Nephron (organoid): ENCODE measurements at regions not wholly inside any gene's neighbourhood (a gene's known extent, or its start where the extent isn't known, plus 50 kb on each side); places are given as distances from the start of the nearest gene placed in this dataset.

Experiments used
- H3K27ac Mint-ChIP-seq, 3 experiments: 2 replicates each; pipeline ENCODE4 v1.8.0; 2020; ENCODE audit warnings: mixed read lengths in 3 of 3, mild to moderate bottlenecking in 2 of 3, moderate library complexity in 1 of 3
- H3K27me3 Mint-ChIP-seq: 2 replicates; pipeline ENCODE4 v1.8.0; 2021; ENCODE audit warnings: low read depth, mild to moderate bottlenecking, moderate library complexity, mixed read lengths
- H3K36me3 Mint-ChIP-seq: 2 replicates; pipeline ENCODE4 v1.8.0; 2020; ENCODE audit warnings: low read depth, mixed read lengths
- H3K4me1 Mint-ChIP-seq: 2 replicates; pipeline ENCODE4 v1.8.0; 2020; ENCODE audit warnings: mixed read lengths
- H3K4me3 Mint-ChIP-seq, 3 experiments: 2 replicates each; pipeline ENCODE4 v1.8.0; 2020; ENCODE audit warnings: mild to moderate bottlenecking in 3 of 3, mixed read lengths in 3 of 3, moderate library complexity in 2 of 3
- H3K9me3 Mint-ChIP-seq: 2 replicates; pipeline ENCODE4 v1.8.0; 2020; ENCODE audit warnings: mixed read lengths
- TF ChIP-seq, protein P1 (sequence below), 3 experiments: fragments of 200-600 bp; sonication (generic); IDR thresholded peaks; one replicate each; pipeline ENCODE4 v1.5.0; 2021; ENCODE audit warnings: antibody characterized with exemption in 3 of 3; ENCODE audit not compliant: unreplicated experiment in 3 of 3

DNA sequence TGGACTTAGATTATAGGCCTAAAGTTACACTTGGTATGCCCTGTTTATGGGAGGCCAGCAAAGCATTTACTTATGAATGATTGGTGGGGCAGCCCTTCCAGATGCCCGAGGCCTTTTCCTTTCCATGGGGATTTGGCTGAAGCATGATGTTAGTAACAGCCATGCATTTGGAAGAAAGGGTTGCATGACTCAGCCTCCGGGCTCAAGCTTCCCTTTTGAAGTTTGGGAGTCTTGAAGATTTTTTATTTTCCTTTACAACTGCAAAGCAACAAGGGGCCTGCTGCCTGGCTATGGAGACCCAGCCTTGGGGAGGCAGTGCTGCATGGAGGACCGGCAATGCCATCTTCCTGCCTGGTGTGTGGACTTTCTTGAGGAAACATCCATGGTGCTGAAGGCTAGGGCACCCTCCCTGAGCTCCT lies 244.7 kb downstream of the ICE1 start:
- Mint-ChIP-seq H3K9me3 (no peaks in the 10 kb centered on the region), H3K36me3 (no peaks in the 10 kb centered on the region), H3K27me3 (peaks cover 4% of the 10 kb centered on the region), H3K27ac (no peak overlapping the region), H3K4me1 (no peaks in the 10 kb centered on the region), H3K4me3 (no peak overlapping the region)
- TF ChIP-seq, protein P1, sequence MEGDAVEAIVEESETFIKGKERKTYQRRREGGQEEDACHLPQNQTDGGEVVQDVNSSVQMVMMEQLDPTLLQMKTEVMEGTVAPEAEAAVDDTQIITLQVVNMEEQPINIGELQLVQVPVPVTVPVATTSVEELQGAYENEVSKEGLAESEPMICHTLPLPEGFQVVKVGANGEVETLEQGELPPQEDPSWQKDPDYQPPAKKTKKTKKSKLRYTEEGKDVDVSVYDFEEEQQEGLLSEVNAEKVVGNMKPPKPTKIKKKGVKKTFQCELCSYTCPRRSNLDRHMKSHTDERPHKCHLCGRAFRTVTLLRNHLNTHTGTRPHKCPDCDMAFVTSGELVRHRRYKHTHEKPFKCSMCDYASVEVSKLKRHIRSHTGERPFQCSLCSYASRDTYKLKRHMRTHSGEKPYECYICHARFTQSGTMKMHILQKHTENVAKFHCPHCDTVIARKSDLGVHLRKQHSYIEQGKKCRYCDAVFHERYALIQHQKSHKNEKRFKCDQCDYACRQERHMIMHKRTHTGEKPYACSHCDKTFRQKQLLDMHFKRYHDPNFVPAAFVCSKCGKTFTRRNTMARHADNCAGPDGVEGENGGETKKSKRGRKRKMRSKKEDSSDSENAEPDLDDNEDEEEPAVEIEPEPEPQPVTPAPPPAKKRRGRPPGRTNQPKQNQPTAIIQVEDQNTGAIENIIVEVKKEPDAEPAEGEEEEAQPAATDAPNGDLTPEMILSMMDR (IDR thresholded peaks at IDR 0.05; ENCODE audit: unreplicated experiment in 3 of 3), result no peak

DNA sequence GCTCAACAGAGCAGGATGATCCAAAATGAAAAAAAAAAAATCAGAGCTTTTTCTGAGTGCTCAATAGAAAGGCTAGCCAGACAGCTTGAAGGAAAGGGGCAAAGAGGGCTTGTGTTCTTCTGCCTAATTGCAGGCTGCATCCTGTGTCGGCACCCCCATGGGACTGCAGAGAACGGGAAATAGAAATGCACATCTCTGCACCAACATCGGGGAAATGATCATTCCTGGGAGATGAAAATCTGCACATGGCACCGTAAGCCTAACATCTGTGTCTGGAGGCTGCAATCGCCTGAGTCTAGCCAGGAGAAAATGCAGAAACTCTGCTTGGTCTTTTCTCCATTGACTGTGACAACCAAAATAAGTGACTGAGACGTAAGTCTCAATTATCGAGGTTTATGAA lies 243.9 kb downstream of the ICE1 start:
- no peaks in the 10 kb centered on the region for H3K36me3 Mint-ChIP-seq
- TF ChIP-seq, protein P1 (IDR thresholded peaks at IDR 0.05; ENCODE audit: unreplicated experiment in 3 of 3), result no peak
- no peaks in the 10 kb centered on the region for H3K9me3 Mint-ChIP-seq
- H3K27ac Mint-ChIP-seq, result no peak overlapping the region
- peaks cover 4% of the 10 kb centered on the region for H3K27me3 Mint-ChIP-seq
- no peaks in the 10 kb centered on the region for H3K4me1 Mint-ChIP-seq
- H3K4me3 Mint-ChIP-seq, result no peak overlapping the region

DNA sequence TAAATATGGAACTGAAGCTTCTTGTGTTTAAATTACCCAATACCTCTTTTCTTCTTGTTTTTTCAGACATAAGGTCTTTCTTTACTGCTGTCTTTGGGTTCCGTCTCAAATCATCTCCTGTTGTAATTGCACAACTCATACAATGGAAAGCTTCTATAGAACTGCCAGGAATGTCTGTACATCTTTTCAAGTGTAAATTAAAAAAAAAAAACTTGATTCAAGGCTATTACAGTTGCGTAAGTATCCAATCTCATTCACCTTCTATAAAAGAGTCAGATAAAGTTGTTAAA lies 243.5 kb downstream of the ICE1 start:
- H3K4me1 Mint-ChIP-seq, result no peaks in the 10 kb centered on the region
- H3K36me3 Mint-ChIP-seq, result no peaks in the 10 kb centered on the region
- H3K4me3 Mint-ChIP-seq, result no peak overlapping the region
- TF ChIP-seq, protein P1 (IDR thresholded peaks at IDR 0.05; ENCODE audit: unreplicated experiment in 3 of 3), result no peak
- H3K27me3 Mint-ChIP-seq, result peaks cover 4% of the 10 kb centered on the region
- no peak overlapping the region for H3K27ac Mint-ChIP-seq
- H3K9me3 Mint-ChIP-seq, result no peaks in the 10 kb centered on the region

DNA sequence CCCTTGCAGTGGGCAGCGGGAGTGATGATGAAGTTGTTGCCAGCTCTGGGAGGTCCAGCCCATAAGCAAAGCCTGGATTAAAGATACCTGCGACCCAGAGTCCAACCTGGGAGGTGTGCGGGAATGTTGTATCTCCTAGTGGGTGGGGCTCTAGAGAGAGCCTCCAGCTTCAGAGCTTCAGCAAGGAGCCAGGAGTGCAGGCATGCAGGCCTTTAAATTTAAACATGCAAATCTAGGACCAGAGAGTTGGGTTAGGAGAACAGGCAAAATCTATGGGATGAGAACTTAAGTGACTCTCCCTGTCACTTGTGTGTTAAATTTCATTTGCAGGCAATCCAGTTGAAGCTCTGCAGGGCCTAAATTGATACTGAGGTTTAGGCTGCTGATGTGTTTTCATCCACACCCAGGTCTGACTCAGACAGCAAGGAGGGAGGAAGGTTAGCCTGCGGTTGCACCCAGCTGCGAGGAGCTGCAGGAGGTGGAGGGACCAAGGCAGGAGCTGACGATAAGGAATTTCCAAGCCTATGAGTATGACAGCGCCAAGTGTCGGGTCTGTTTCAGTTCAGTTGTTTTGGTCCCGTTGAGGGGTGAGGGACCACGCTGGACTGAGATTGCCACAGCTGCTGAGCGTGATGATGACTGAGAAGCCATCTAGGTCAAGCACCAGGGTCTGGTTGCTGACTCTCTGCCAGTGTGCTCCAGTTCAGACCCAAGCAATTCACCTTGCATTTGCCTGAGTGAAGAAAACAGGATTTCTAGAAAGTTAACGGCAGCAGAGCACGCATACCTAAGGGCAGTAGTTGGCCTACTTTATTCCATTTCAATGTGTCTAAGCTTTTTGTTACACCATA lies 243.0 kb downstream of the ICE1 start:
- Mint-ChIP-seq H3K36me3 (no peaks in the 10 kb centered on the region), H3K4me1 (no peaks in the 10 kb centered on the region), H3K9me3 (no peaks in the 10 kb centered on the region), H3K4me3 (no peak overlapping the region), H3K27ac (no peak overlapping the region), H3K27me3 (peaks cover 4% of the 10 kb centered on the region)
- TF ChIP-seq, protein P1 (IDR thresholded peaks at IDR 0.05; ENCODE audit: unreplicated experiment in 3 of 3), result no peak

DNA sequence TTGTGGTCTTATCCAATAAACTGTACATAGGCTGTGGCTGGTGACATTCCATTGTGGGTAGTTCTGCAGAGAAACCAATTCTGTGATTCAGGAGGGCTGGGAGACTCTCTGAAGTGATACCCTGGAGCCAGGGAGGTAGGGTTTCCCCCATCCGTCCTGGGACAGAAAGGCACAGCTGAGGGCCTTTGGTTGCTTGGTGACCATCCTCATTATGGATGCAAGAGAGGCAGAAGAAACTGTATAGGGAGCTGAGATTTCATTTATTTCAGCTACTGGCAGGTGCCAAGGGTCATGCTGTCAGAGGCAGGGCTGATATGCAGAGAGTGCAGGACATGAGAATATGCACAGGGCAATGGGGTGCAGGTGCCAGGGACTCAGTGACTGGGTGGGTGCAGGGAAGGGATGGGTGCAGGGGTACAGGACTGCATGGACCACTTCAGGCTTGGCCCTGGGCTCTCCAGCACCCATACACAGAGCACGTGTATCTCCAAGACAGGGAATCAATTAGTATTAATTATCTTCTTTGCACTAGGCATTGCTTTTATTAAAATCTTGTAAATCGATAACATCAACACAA lies 236.5 kb downstream of the ICE1 start:
- peaks cover 13% of the 10 kb centered on the region for H3K4me1 Mint-ChIP-seq
- peaks cover 8% of the 10 kb centered on the region for H3K27me3 Mint-ChIP-seq
- TF ChIP-seq, protein P1 (IDR thresholded peaks at IDR 0.05; ENCODE audit: unreplicated experiment in 3 of 3), result no peak
- H3K36me3 Mint-ChIP-seq, result no peaks in the 10 kb centered on the region
- no peak overlapping the region for H3K27ac Mint-ChIP-seq
- no peak overlapping the region for H3K4me3 Mint-ChIP-seq
- no peaks in the 10 kb centered on the region for H3K9me3 Mint-ChIP-seq

DNA sequence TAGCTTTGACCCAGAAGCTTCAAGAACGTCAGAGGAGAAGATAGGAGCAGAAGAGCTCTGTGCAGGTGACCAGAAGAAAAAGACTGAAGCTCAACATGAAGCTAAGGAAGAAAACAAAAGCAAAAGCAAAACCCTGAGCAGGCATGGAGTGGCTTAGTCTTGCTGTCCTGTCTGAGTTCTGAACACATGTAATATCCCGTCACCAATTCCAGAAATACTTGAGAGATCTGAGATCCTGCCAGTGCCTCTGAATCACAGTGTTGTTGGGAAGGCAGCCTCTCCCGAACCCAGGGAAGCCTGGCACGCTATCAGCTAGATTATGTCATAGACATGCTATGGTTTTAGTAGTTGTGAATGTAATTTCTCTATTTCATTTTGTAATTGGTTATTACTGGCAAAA lies 235.7 kb downstream of the ICE1 start:
- Mint-ChIP-seq H3K9me3 (no peaks in the 10 kb centered on the region), H3K36me3 (no peaks in the 10 kb centered on the region), H3K4me1 (peaks cover 13% of the 10 kb centered on the region), H3K27ac (no peak overlapping the region), H3K4me3 (no peak overlapping the region), H3K27me3 (peaks cover 8% of the 10 kb centered on the region)
- TF ChIP-seq, protein P1 (IDR thresholded peaks at IDR 0.05; ENCODE audit: unreplicated experiment in 3 of 3), result no peak
